ENCODE measurements at regions not wholly inside any gene's neighbourhood (a gene's known extent, or its start where the extent isn't known, plus 50 kb on each side); places are given as distances from the start of the nearest gene placed in this dataset.

DNA sequence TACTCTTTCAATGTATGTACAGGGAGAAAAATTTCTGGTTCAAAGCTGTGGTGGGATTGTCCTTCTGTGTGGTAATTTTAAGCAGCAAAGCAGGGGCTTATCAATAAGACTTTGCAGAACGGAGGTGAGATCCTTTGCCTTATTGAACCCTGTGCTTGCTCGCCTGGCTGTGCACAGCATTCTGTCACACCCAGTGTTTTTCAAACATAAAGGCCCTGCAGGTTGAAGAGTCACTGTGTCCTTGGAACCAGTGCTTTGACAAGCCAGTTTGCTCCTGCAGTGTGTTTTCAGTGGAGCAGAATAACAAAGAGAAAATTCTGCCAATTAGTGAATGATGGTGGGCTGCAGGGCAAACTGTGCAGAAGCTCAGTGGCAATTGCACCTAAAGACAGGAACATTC is 236.7 kb upstream of the PCSK5 start:
- TF ChIP-seq, protein P1, sequence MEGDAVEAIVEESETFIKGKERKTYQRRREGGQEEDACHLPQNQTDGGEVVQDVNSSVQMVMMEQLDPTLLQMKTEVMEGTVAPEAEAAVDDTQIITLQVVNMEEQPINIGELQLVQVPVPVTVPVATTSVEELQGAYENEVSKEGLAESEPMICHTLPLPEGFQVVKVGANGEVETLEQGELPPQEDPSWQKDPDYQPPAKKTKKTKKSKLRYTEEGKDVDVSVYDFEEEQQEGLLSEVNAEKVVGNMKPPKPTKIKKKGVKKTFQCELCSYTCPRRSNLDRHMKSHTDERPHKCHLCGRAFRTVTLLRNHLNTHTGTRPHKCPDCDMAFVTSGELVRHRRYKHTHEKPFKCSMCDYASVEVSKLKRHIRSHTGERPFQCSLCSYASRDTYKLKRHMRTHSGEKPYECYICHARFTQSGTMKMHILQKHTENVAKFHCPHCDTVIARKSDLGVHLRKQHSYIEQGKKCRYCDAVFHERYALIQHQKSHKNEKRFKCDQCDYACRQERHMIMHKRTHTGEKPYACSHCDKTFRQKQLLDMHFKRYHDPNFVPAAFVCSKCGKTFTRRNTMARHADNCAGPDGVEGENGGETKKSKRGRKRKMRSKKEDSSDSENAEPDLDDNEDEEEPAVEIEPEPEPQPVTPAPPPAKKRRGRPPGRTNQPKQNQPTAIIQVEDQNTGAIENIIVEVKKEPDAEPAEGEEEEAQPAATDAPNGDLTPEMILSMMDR (IDR thresholded peaks at IDR 0.05; ENCODE audit: poor library complexity), result no peak
- TF ChIP-seq EZH2phosphoT487 (IDR thresholded peaks at IDR 0.05; ENCODE audit: low read depth, severe bottlenecking, unreplicated experiment) (no peak), EZH2 (IDR thresholded peaks at IDR 0.05; ENCODE audit: borderline replicate concordance) (no peak)

DNA sequence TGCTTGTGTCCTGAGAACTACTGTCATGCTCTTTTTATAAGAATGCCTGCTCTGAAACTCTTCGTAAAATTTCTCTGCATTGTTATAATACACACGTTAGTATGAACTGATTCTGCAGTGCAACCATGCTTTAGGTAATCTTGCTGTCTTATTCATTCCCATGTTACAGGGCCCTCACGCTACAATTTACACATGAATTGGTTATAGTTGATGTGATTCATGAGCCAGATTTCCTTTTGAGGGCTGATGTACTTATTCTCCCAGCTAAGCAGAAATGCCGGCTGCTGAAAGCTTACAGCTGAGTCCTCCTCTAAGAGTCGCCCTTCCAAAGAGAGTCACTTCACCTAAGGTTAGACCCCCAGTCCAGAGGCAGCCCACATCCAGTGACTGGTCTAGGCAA is 233.5 kb upstream of the PCSK5 start:
- no peaks in the 10 kb centered on the region for H3K36me3 ChIP-seq (replicated peaks; ENCODE audit: insufficient read depth, low read depth)
- H3K79me2 ChIP-seq, result no peaks in the 10 kb centered on the region
- no peak overlapping the region for H3K4me2 ChIP-seq
- no peaks in the 10 kb centered on the region for H3K27me3 ChIP-seq
- no peak overlapping the region for H3K4me3 ChIP-seq
- no peak for DNase-seq (ENCODE audit: low spot score)
- no peaks in the 10 kb centered on the region for H3K9me2 ChIP-seq (replicated peaks; ENCODE audit: insufficient read depth)
- WGBS (ENCODE audit: low lambda C conversion rate, missing lambda C conversion rate), result 73% methylated on average over 5 of the region's 5 CpGs
- TF ChIP-seq EZH2phosphoT487 (IDR thresholded peaks at IDR 0.05; ENCODE audit: low read depth, severe bottlenecking, unreplicated experiment), result no peak
- TF ChIP-seq EZH2 (IDR thresholded peaks at IDR 0.05; ENCODE audit: borderline replicate concordance), result no peak
- TF ChIP-seq, protein P1 (IDR thresholded peaks at IDR 0.05; ENCODE audit: poor library complexity), result no peak
- no peak overlapping the region for H3K27ac ChIP-seq
- H4K20me1 ChIP-seq (ENCODE audit: insufficient read depth, poor library complexity, severe bottlenecking), result no peaks in the 10 kb centered on the region
- no peak overlapping the region for H2AFZ ChIP-seq
- H3K9me3 ChIP-seq (ENCODE audit: low read depth), result no peaks in the 10 kb centered on the region
- H3K4me1 ChIP-seq (ENCODE audit: insufficient read depth), result no peaks in the 10 kb centered on the region

More for the DNA sequence above, 236.7 kb upstream of the PCSK5 start:
- no peak for DNase-seq (ENCODE audit: low spot score)
- Histone ChIP-seq H3K4me2 (no peak overlapping the region), H3K27ac (no peak overlapping the region), H3K27me3 (no peaks in the 10 kb centered on the region), H2AFZ (no peak overlapping the region), H3K4me1 (ENCODE audit: insufficient read depth) (no peaks in the 10 kb centered on the region), H3K36me3 (replicated peaks; ENCODE audit: insufficient read depth, low read depth) (no peaks in the 10 kb centered on the region), H3K79me2 (no peaks in the 10 kb centered on the region), H4K20me1 (ENCODE audit: insufficient read depth, poor library complexity, severe bottlenecking) (no peaks in the 10 kb centered on the region), H3K4me3 (no peak overlapping the region), H3K9me2 (replicated peaks; ENCODE audit: insufficient read depth) (no peaks in the 10 kb centered on the region), H3K9me3 (ENCODE audit: low read depth) (no peaks in the 10 kb centered on the region)
- WGBS (ENCODE audit: low lambda C conversion rate, missing lambda C conversion rate), result 59% methylated on average over 2 of the region's 2 CpGs

DNA sequence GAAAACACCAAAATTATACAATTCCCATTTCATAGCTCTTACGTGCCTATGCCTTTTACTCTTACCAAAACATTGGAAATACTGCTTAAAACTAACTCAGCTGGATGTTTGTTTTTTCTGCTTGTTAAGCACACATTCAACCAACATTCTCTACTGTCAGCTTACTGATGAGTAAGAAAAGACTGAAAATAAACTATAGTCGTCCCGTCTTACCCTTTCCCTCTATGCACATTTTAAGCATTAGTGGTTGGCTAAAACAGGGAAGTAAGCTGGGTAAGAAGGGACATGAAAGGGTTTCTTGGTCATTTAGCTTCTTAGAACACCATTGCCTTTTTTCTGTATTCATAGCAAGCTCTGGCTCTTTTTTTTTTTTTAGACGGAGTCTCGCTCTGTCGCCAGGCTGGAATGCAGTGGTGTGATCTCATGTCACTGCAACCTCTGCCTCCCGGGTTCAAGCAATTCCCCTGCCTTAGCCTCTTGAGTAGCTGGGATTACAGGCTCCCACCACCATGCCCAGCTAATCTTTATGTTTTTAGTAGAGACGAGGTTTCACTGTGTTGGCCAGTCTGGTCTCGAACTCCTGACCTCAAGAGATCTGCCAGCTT is 232.1 kb upstream of the PCSK5 start:
- Histone ChIP-seq H3K9me3 (ENCODE audit: low read depth) (no peaks in the 10 kb centered on the region), H4K20me1 (ENCODE audit: insufficient read depth, poor library complexity, severe bottlenecking) (no peaks in the 10 kb centered on the region), H3K79me2 (no peaks in the 10 kb centered on the region), H3K4me1 (ENCODE audit: insufficient read depth) (no peaks in the 10 kb centered on the region), H3K27ac (no peak overlapping the region), H3K9me2 (replicated peaks; ENCODE audit: insufficient read depth) (no peaks in the 10 kb centered on the region), H3K4me2 (no peak overlapping the region), H3K36me3 (replicated peaks; ENCODE audit: insufficient read depth, low read depth) (no peaks in the 10 kb centered on the region), H3K27me3 (no peaks in the 10 kb centered on the region), H2AFZ (no peak overlapping the region), H3K4me3 (no peak overlapping the region)
- 69% methylated on average over 9 of the region's 9 CpGs for WGBS (ENCODE audit: low lambda C conversion rate, missing lambda C conversion rate)
- no peak for DNase-seq (ENCODE audit: low spot score)
- TF ChIP-seq, protein P1 (IDR thresholded peaks at IDR 0.05; ENCODE audit: poor library complexity), result no peak
- TF ChIP-seq EZH2 (IDR thresholded peaks at IDR 0.05; ENCODE audit: borderline replicate concordance), result no peak
- no peak for TF ChIP-seq EZH2phosphoT487 (IDR thresholded peaks at IDR 0.05; ENCODE audit: low read depth, severe bottlenecking, unreplicated experiment)

Data from hepatocyte (in vitro differentiated cells).